ENCODE measurements at regions not wholly inside any gene's neighbourhood (a gene's known extent, or its start where the extent isn't known, plus 50 kb on each side); places are given as distances from the start of the nearest gene placed in this dataset.
"Not testable (repeated sequence)": the region's sequence is repeated elsewhere in the genome, so short reads cannot be mapped to it uniquely, and the experiment has no call there.

- Histone ChIP-seq H3K36me3 (no peaks in the 10 kb centered on the region), H3K27ac (no peak overlapping the region), H3K9me3 (ENCODE audit: severe bottlenecking) (no peaks in the 10 kb centered on the region), H3K27me3 (ENCODE audit: insufficient read depth, low read depth, severe bottlenecking) (no peaks in the 10 kb centered on the region), H3K4me3 (ENCODE audit: low read depth, low read length) (no peak overlapping the region)
- no peak for TF ChIP-seq CTCF (IDR thresholded peaks at IDR 0.05; ENCODE audit: low read depth, low read length)
- DNase-seq, result no peak
Observed at GRCh38 chr4:12447451-12447850, 1018.8 kb upstream of the HS3ST1 start.

- DNase-seq, result no peak
- Histone ChIP-seq H3K36me3 (no peaks in the 10 kb centered on the region), H3K4me3 (ENCODE audit: low read depth, low read length) (no peak overlapping the region), H3K9me3 (ENCODE audit: severe bottlenecking) (no peaks in the 10 kb centered on the region), H3K27ac (no peak overlapping the region), H3K27me3 (ENCODE audit: insufficient read depth, low read depth, severe bottlenecking) (no peaks in the 10 kb centered on the region)
- no peak for TF ChIP-seq CTCF (IDR thresholded peaks at IDR 0.05; ENCODE audit: low read depth, low read length)
Observed at GRCh38 chr4:12446657-12447185, 1018.0 kb upstream of the HS3ST1 start.

- no peak for TF ChIP-seq CTCF (IDR thresholded peaks at IDR 0.05; ENCODE audit: low read depth, low read length)
Observed at GRCh38 chr4:12446256-12446655, 1017.6 kb upstream of the HS3ST1 start.

GRCh38 chr4:12445711-12446235, 1017.1 kb upstream of the HS3ST1 start:
- no peak for DNase-seq
- Histone ChIP-seq H3K4me3 (ENCODE audit: low read depth, low read length) (no peak overlapping the region), H3K27me3 (ENCODE audit: insufficient read depth, low read depth, severe bottlenecking) (no peaks in the 10 kb centered on the region), H3K27ac (no peak overlapping the region), H3K9me3 (ENCODE audit: severe bottlenecking) (no peaks in the 10 kb centered on the region), H3K36me3 (no peaks in the 10 kb centered on the region)
- TF ChIP-seq CTCF (IDR thresholded peaks at IDR 0.05; ENCODE audit: low read depth, low read length), result no peak

More at GRCh38 chr4:12446256-12446655, 1017.6 kb upstream of the HS3ST1 start:
- Histone ChIP-seq H3K36me3 (no peaks in the 10 kb centered on the region), H3K27me3 (ENCODE audit: insufficient read depth, low read depth, severe bottlenecking) (no peaks in the 10 kb centered on the region), H3K4me3 (ENCODE audit: low read depth, low read length) (no peak overlapping the region), H3K27ac (no peak overlapping the region), H3K9me3 (ENCODE audit: severe bottlenecking) (no peaks in the 10 kb centered on the region)
- no peak for DNase-seq

GRCh38 chr4:12439633-12440305, 1011.1 kb upstream of the HS3ST1 start:
- no peaks in the 10 kb centered on the region for H3K9me3 ChIP-seq (ENCODE audit: severe bottlenecking)
- no peak overlapping the region for H3K27ac ChIP-seq
- H3K4me3 ChIP-seq (ENCODE audit: low read depth, low read length), result no peak overlapping the region
- DNase-seq, result no peak
- no peaks in the 10 kb centered on the region for H3K27me3 ChIP-seq (ENCODE audit: insufficient read depth, low read depth, severe bottlenecking)
- no peak for TF ChIP-seq CTCF (IDR thresholded peaks at IDR 0.05; ENCODE audit: low read depth, low read length)
- H3K36me3 ChIP-seq, result no peaks in the 10 kb centered on the region

- not testable (repeated sequence) for H3K4me3 ChIP-seq (ENCODE audit: low read depth, low read length); H3K9me3 ChIP-seq (ENCODE audit: severe bottlenecking); H3K27me3 ChIP-seq (ENCODE audit: insufficient read depth, low read depth, severe bottlenecking); H3K27ac ChIP-seq; DNase-seq; H3K36me3 ChIP-seq
Observed at GRCh38 chr4:12431259-12431658, 1002.6 kb upstream of the HS3ST1 start.
